HG03025 (cell line): ENCODE measurements at regions not wholly inside any gene's neighbourhood (a gene's known extent, or its start where the extent isn't known, plus 50 kb on each side); places are given as distances from the start of the nearest gene placed in this dataset.

Experiments used
- ATAC-seq: cut with Tn5 transposase; IDR thresholded peaks from one replicate; pipeline ENCODE4 v1.9.1; 2021; ENCODE audit warnings: mild to moderate bottlenecking, moderate library complexity; ENCODE audit not compliant: unreplicated experiment, low FRiP score

DNA sequence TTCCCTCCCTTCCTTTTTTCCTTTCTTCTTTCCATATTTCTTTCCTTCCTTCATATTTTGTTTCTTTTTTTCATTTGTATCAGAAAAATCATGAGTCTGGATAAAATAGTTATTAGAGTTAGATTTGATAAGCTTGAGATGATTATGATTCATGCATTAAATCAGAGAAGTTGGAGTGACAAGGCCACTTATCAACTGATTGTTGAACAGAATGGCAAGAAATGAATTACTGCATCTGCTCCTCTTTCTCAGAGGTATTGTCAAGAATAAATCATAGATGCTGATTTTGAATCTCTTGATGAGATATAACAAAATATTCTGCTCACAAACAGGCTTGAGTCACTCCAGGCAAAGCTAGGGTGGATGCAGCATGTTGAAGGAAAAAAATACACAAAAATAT is 54.6 kb upstream of the ANO5 start:
- no peak for ATAC-seq
